Sigmoid colon (tissue), 6 donors: ENCODE measurements at regions not wholly inside any gene's neighbourhood (a gene's known extent, or its start where the extent isn't known, plus 50 kb on each side); places are given as distances from the start of the nearest gene placed in this dataset.

Experiments
- DNase-seq: peaks from one replicate; pipeline ENCODE4 v3.0.0-alpha.2; 2019
- H3K27ac ChIP-seq, 4 donors: fragments of 200-600 bp; sonication (generic); one replicate each; pipeline ENCODE4 v1.5.1; 2016 to 2019; ENCODE audit warnings: mild to moderate bottlenecking in 1 of 4
- H3K27me3 ChIP-seq, 3 donors: fragments of 200-600 bp; sonication (generic); one replicate each; pipeline ENCODE4 v1.5.1; 2019; ENCODE audit warnings: mild to moderate bottlenecking in 1 of 3
- H3K36me3 ChIP-seq, 4 donors: fragments of 200-600 bp; sonication (generic); one replicate each; pipeline ENCODE4 v1.5.1; 2016 to 2019
- H3K4me1 ChIP-seq, 4 donors: fragments of 200-600 bp; sonication (generic); one replicate each; pipeline ENCODE4 v1.5.1; 2017 to 2019
- H3K4me3 ChIP-seq, 4 donors: fragments of 200-600 bp; sonication (generic); one replicate each; pipeline ENCODE4 v1.5.1; 2017 to 2019; ENCODE audit warnings: mild to moderate bottlenecking in 2 of 4, moderate library complexity in 1 of 4
- H3K9me3 ChIP-seq, 4 donors: fragments of 200-600 bp in 3 of 4; sonication (generic) in 3 of 4; one replicate each; pipeline versions ENCODE4 v1.5.1 to v1.6.1; 2013 to 2019
- EP300 ChIP-seq, 4 donors: sonication (generic); formaldehyde crosslinking; IDR thresholded peaks; one replicate each; pipeline ENCODE4 v1.6.1; 2017; ENCODE audit warnings: antibody characterized with exemption in 4 of 4
- POLR2A ChIP-seq, 2 donors: fragments of 450-650 bp; IDR thresholded peaks; one replicate each; pipeline ENCODE4 v1.6.1; 2016; ENCODE audit warnings: antibody characterized with exemption in 2 of 2, mild to moderate bottlenecking in 2 of 2, moderate library complexity in 2 of 2
- POLR2AphosphoS5 ChIP-seq, 4 donors: sonication (generic); formaldehyde crosslinking; IDR thresholded peaks; one replicate each; pipeline ENCODE4 v1.6.1; 2017; ENCODE audit warnings: antibody characterized with exemption in 4 of 4
- WGBS, 2 donors: extraction: QIAGEN DNeasy Blood & Tissue Kit; methylation state at CpG; one replicate each; pipeline ENCODE4 v1.1.7; 2013; 5-methylcytosine and 5-hydroxymethylcytosine counted together
- intact Hi-C: fragments of 100-400 bp; cut with DNase I; formaldehyde crosslinking; loops from one replicate; pipeline ENCODE4 v1.15.1; 2023
- TF ChIP-seq, protein P1 (sequence below), 4 experiments: fragments of 450-650 bp in 3 of 4; fragments of 200-600 bp in 1 of 4; IDR thresholded peaks; one replicate each; pipeline ENCODE4 v1.5.1; 2016 to 2019; ENCODE audit warnings: antibody characterized with exemption in 4 of 4, mild to moderate bottlenecking in 3 of 4, moderate library complexity in 2 of 4
- donor health status: healthy with polysubstance abuse.
- donor health status: healthy.

DNA sequence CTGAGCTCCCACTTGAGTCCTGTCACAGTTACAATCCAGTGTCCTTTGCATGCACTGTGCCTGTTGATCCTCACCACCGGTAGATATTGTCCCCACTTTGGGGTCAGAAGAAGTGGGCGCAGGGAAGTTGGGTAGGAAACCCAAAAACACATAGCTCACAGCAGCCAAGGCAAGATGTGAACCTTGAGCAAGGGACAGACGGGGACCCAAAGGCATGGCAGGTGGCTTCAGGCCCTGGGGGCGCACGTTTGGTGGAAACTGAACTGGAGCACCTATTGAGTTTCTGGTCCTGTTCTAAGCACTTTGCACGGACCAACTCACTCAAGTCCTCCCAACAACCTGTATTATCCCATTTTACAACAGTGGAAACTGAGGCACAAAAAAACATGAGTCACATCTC, 82.8 kb upstream of the ZNF716 start:
- no peak for DNase-seq
- intact Hi-C loops = no loop called here
- Histone ChIP-seq H3K4me3 (no peak overlapping the region), H3K27ac (no peak overlapping the region), H3K36me3 (no peaks in the 10 kb centered on the region), H3K27me3 (no peaks in the 10 kb centered on the region), H3K4me1 (no peaks in the 10 kb centered on the region), H3K9me3 (peaks cover 0 to 17% (median 0%) of the 10 kb centered on the region in 4 donors)
- 81% methylated on average over 6 of the region's 6 CpGs for WGBS, 2 donors
- no peak for TF ChIP-seq POLR2AphosphoS5 (IDR thresholded peaks at IDR 0.05)
- TF ChIP-seq EP300 (IDR thresholded peaks at IDR 0.05) = no peak
- TF ChIP-seq, protein P1, sequence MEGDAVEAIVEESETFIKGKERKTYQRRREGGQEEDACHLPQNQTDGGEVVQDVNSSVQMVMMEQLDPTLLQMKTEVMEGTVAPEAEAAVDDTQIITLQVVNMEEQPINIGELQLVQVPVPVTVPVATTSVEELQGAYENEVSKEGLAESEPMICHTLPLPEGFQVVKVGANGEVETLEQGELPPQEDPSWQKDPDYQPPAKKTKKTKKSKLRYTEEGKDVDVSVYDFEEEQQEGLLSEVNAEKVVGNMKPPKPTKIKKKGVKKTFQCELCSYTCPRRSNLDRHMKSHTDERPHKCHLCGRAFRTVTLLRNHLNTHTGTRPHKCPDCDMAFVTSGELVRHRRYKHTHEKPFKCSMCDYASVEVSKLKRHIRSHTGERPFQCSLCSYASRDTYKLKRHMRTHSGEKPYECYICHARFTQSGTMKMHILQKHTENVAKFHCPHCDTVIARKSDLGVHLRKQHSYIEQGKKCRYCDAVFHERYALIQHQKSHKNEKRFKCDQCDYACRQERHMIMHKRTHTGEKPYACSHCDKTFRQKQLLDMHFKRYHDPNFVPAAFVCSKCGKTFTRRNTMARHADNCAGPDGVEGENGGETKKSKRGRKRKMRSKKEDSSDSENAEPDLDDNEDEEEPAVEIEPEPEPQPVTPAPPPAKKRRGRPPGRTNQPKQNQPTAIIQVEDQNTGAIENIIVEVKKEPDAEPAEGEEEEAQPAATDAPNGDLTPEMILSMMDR (IDR thresholded peaks at IDR 0.05) = no peak
- TF ChIP-seq POLR2A (IDR thresholded peaks at IDR 0.05) = no peak

- TF ChIP-seq POLR2AphosphoS5 (IDR thresholded peaks at IDR 0.05) (no peak), POLR2A (IDR thresholded peaks at IDR 0.05) (no peak), EP300 (IDR thresholded peaks at IDR 0.05) (no peak)
- TF ChIP-seq, protein P1 (IDR thresholded peaks at IDR 0.05) = no peak
- peaks cover 0 to 18% (median 0%) of the 10 kb centered on the region in 4 donors for H3K9me3 ChIP-seq
- WGBS, 2 donors = 79 to 83% methylated on average over 4 of the region's 4 CpGs
- DNase-seq = no peak
- intact Hi-C loops = no loop called here
- H3K27me3 ChIP-seq = no peaks in the 10 kb centered on the region
- no peaks in the 10 kb centered on the region for H3K36me3 ChIP-seq
- no peak overlapping the region for H3K4me3 ChIP-seq
- H3K4me1 ChIP-seq = no peaks in the 10 kb centered on the region
- no peak overlapping the region for H3K27ac ChIP-seq
These were observed 79.8 kb upstream of the ZNF716 start for GRCh38 chr7:57370066-57370738.

GRCh38 chr7:57370739-57371098, 79.3 kb upstream of the ZNF716 start:
- TF ChIP-seq POLR2AphosphoS5 (IDR thresholded peaks at IDR 0.05) = no peak
- TF ChIP-seq, protein P1 (IDR thresholded peaks at IDR 0.05) = no peak
- no peak for TF ChIP-seq EP300 (IDR thresholded peaks at IDR 0.05)
- no peak for TF ChIP-seq POLR2A (IDR thresholded peaks at IDR 0.05)
- H3K9me3 ChIP-seq = peaks cover 0 to 18% (median 0%) of the 10 kb centered on the region in 4 donors

DNA sequence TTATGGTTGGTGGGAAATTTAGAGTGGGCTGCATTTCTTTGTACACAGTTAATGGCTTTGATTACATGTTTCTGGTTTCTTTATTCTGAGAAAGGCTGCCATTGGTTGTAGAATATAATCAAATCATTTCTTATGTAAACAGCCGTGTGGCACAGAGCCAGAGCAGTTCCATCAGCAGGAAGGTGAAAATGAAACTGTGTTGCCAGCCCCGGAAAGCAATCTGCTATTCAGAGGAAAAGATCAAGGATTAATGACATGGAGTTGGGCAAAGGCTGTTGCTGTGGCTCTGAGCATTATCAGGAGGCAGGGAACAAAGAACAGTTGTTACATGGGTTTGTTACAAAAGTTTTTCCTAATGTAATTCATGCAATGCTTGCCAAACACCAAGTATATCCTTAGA, 74.2 kb upstream of the ZNF716 start:
- no peaks in the 10 kb centered on the region for H3K36me3 ChIP-seq
- DNase-seq = no peak
- no peak overlapping the region for H3K27ac ChIP-seq
- H3K27me3 ChIP-seq = no peaks in the 10 kb centered on the region
- no peak overlapping the region for H3K4me3 ChIP-seq
- no peak for TF ChIP-seq EP300 (IDR thresholded peaks at IDR 0.05)
- intact Hi-C loops = no loop called here
- peaks cover 0 to 12% (median 0%) of the 10 kb centered on the region in 4 donors for H3K9me3 ChIP-seq
- WGBS, 2 donors = 34 to 71% methylated on average over 2 of the region's 2 CpGs
- H3K4me1 ChIP-seq = no peaks in the 10 kb centered on the region

More at GRCh38 chr7:57370739-57371098, 79.3 kb upstream of the ZNF716 start:
- H3K27me3 ChIP-seq = no peaks in the 10 kb centered on the region
- no peak for DNase-seq
- no peaks in the 10 kb centered on the region for H3K36me3 ChIP-seq
- H3K4me3 ChIP-seq = no peak overlapping the region
- intact Hi-C loops = no loop called here
- no peak overlapping the region for H3K27ac ChIP-seq
- 74 to 77% methylated on average over 2 of the region's 2 CpGs for WGBS, 2 donors
- H3K4me1 ChIP-seq = no peaks in the 10 kb centered on the region

DNA sequence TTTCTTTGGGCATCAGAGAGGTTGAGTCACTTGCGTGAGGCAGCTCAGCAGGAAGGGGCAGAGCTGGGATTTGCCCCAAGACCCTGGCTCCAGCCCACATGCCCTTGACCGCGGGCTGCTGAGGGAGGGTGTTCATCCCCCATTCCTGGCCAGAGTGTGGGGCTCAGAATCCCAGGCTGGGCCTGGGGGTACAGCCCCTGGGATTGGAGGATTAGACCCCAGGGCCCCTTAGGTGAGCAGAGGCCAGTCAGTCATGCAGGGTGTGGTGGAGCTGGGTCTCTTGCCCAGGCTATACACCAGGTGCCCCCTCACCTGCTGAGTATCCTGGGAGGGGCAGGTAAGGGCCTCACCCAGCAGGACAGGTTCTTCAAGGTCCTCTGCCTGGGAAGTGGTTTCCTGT, 68.4 kb upstream of the ZNF716 start:
- Histone ChIP-seq H3K36me3 (no peaks in the 10 kb centered on the region), H3K4me3 (no peak overlapping the region), H3K4me1 (no peaks in the 10 kb centered on the region), H3K27ac (no peak overlapping the region), H3K9me3 (peaks cover 0 to 11% (median 0%) of the 10 kb centered on the region in 4 donors), H3K27me3 (no peaks in the 10 kb centered on the region)
- TF ChIP-seq EP300 (IDR thresholded peaks at IDR 0.05) (no peak), POLR2AphosphoS5 (IDR thresholded peaks at IDR 0.05) (no peak), POLR2A (IDR thresholded peaks at IDR 0.05) (no peak)
- TF ChIP-seq, protein P1 (IDR thresholded peaks at IDR 0.05) = no peak
- DNase-seq = peak; percentile 51
- intact Hi-C loops = no loop called here
- 85 to 89% methylated on average over 3 of the region's 3 CpGs for WGBS, 2 donors
